NB4 (cell line): ENCODE measurements at regions not wholly inside any gene's neighbourhood (a gene's known extent, or its start where the extent isn't known, plus 50 kb on each side); places are given as distances from the start of the nearest gene placed in this dataset.

Source experiments
- DNase-seq: peaks from one replicate; pipeline ENCODE4 v3.0.0; 2010; ENCODE audit warnings: low read depth
- H3K4me3 ChIP-seq: one replicate; pipeline ENCODE4 v1.5.1; 2011; ENCODE audit warnings: mild to moderate bottlenecking, low read depth, low read length, moderate library complexity
- MYC ChIP-seq: IDR thresholded peaks from 2 replicates; pipeline ENCODE4 v1.6.1; 2011; ENCODE audit warnings: low read depth, low read length
- POLR2A ChIP-seq: IDR thresholded peaks from 2 replicates; pipeline ENCODE4 v1.6.1; 2011; ENCODE audit warnings: mild to moderate bottlenecking; ENCODE audit not compliant: insufficient read length; ENCODE audit errors: extremely low read depth
- TF ChIP-seq, protein P1 (sequence below): IDR thresholded peaks from one replicate; pipeline ENCODE4 v1.5.1; 2012; ENCODE audit warnings: low read depth, low read length
- TF ChIP-seq, protein P2 (sequence below): IDR thresholded peaks from 2 replicates; pipeline ENCODE4 v1.6.1; 2011; ENCODE audit warnings: low read depth, low read length

GRCh38 chr4:175562111-175562510 lies 250.0 kb downstream of the GPM6A start:
- DNase-seq = no peak
- TF ChIP-seq MYC (no peak), POLR2A (no peak)
- TF ChIP-seq, protein P1, sequence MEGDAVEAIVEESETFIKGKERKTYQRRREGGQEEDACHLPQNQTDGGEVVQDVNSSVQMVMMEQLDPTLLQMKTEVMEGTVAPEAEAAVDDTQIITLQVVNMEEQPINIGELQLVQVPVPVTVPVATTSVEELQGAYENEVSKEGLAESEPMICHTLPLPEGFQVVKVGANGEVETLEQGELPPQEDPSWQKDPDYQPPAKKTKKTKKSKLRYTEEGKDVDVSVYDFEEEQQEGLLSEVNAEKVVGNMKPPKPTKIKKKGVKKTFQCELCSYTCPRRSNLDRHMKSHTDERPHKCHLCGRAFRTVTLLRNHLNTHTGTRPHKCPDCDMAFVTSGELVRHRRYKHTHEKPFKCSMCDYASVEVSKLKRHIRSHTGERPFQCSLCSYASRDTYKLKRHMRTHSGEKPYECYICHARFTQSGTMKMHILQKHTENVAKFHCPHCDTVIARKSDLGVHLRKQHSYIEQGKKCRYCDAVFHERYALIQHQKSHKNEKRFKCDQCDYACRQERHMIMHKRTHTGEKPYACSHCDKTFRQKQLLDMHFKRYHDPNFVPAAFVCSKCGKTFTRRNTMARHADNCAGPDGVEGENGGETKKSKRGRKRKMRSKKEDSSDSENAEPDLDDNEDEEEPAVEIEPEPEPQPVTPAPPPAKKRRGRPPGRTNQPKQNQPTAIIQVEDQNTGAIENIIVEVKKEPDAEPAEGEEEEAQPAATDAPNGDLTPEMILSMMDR = no peak
- TF ChIP-seq, protein P2, sequence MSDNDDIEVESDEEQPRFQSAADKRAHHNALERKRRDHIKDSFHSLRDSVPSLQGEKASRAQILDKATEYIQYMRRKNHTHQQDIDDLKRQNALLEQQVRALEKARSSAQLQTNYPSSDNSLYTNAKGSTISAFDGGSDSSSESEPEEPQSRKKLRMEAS = no peak
- H3K4me3 ChIP-seq = no peak overlapping the region

DNA sequence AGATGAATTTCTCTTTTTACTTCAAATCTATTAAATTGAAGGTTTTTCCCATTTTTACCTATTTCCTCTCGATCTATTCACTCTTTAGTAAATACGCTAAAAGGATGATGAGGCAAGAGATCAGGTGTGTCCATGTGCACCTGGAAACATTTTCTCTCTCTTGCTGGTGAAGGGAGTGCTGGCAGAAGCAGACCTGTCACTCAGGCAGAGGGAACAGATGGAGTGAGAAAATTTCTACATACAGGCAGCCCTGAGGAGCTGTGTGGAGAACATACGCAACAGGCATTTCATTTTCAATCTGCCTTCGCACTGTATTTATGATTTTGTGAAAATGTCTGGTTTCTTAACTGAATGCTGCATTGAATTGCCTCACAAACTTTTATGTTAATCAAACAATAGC lies 249.5 kb downstream of the GPM6A start:
- no peak overlapping the region for H3K4me3 ChIP-seq
- TF ChIP-seq, protein P1 = no peak
- no peak for TF ChIP-seq MYC
- no peak for TF ChIP-seq POLR2A
- TF ChIP-seq, protein P2 = no peak
- DNase-seq = no peak
